Spleen (tissue), 11 donors: ENCODE measurements at regions not wholly inside any gene's neighbourhood (a gene's known extent, or its start where the extent isn't known, plus 50 kb on each side); places are given as distances from the start of the nearest gene placed in this dataset.
"Not testable (repeated sequence)": the region's sequence is repeated elsewhere in the genome, so short reads cannot be mapped to it uniquely, and the experiment has no call there.

Experiments used
- DNase-seq: peaks from one replicate; pipeline ENCODE4 v3.0.0-alpha.2; 2020
- H3K27ac ChIP-seq, 8 donors: fragments of 200-600 bp; sonication (generic) in 7 of 8; 1 replicate in 4 of 8; 2 replicates in 4 of 8; pipeline versions ENCODE4 v1.5.0 to v1.8.0; 2016 to 2021; ENCODE audit warnings: inconsistent platforms in 4 of 8, mild to moderate bottlenecking in 4 of 8, moderate library complexity in 1 of 8
- H3K27me3 ChIP-seq, 7 donors: fragments of 200-600 bp; sonication (generic) in 6 of 7; replicated peaks in 1 of 7; 1 replicate in 4 of 7; 2 replicates in 3 of 7; pipeline versions ENCODE4 v1.5.0 to v1.8.0; 2016 to 2021; ENCODE audit warnings: inconsistent platforms in 3 of 7, mild to moderate bottlenecking in 1 of 7
- H3K36me3 ChIP-seq, 6 donors: fragments of 200-600 bp; sonication (generic) in 5 of 6; 1 replicate in 4 of 6; 2 replicates in 2 of 6; pipeline versions ENCODE4 v1.5.0 to v1.8.0; 2016 to 2021; ENCODE audit warnings: inconsistent platforms in 2 of 6
- H3K4me1 ChIP-seq, 6 donors: fragments of 200-600 bp; sonication (generic) in 5 of 6; 1 replicate in 3 of 6; 2 replicates in 3 of 6; pipeline versions ENCODE4 v1.5.0 to v1.8.0; 2016 to 2021; ENCODE audit warnings: inconsistent platforms in 3 of 6
- H3K4me3 ChIP-seq, 8 donors: fragments of 200-600 bp; sonication (generic) in 7 of 8; 1 replicate in 4 of 8; 2 replicates in 4 of 8; pipeline versions ENCODE4 v1.5.0 to v1.8.0; 2016 to 2021; ENCODE audit warnings: inconsistent platforms in 4 of 8, mild to moderate bottlenecking in 4 of 8, moderate library complexity in 2 of 8
- H3K9me3 ChIP-seq, 8 donors: fragments of 200-600 bp; sonication (generic) in 7 of 8; 1 replicate in 4 of 8; 2 replicates in 4 of 8; pipeline versions ENCODE4 v1.5.0 to v1.8.0; 2016 to 2021; ENCODE audit warnings: inconsistent platforms in 4 of 8
- CTCF ChIP-seq, 11 experiments: fragments of 200-600 bp in 7 of 11; fragments of 450-650 bp in 4 of 11; sonication (generic) in 4 of 11; IDR thresholded peaks in 8 of 11; conservative IDR thresholded peaks in 3 of 11; 1 replicate in 7 of 11; 2 replicates in 4 of 11; pipeline versions ENCODE4 v1.4.0 to v1.8.0; 2016 to 2021; ENCODE audit warnings: antibody characterized with exemption in 11 of 11, inconsistent platforms in 4 of 11, mild to moderate bottlenecking in 1 of 11
- POLR2A ChIP-seq, 3 donors: fragments of 450-650 bp; IDR thresholded peaks; one replicate each; pipeline ENCODE4 v1.5.1; 2017; ENCODE audit warnings: antibody characterized with exemption in 3 of 3, mild to moderate bottlenecking in 1 of 3
- POLR2AphosphoS5 ChIP-seq, 3 donors: sonication (generic); formaldehyde crosslinking; IDR thresholded peaks; one replicate each; pipeline ENCODE4 v1.5.1; 2017; ENCODE audit warnings: antibody characterized with exemption in 3 of 3
- WGBS, 5 donors: extraction: QIAGEN DNeasy Blood & Tissue Kit in 3 of 5; methylation state at CpG; one replicate each; pipeline versions ENCODE4 v1.1.5 to v1.1.7; 2013 to 2018; 5-methylcytosine and 5-hydroxymethylcytosine counted together
- intact Hi-C: fragments of 100-400 bp; cut with DNase I; formaldehyde crosslinking; loops from one replicate; pipeline ENCODE4 v1.15.0; 2023; ENCODE audit warnings: low total_unique reads
- donor health status: healthy with polysubstance abuse.
- donor health status: DM: no; HTN: no; CAD: no; lungs with moderate emphysema.
- donor health status: DM: no; HTN: no; CAD: no.
- donor health status: Bipolar disorder and iron deficiency.
- donor health status: healthy.
- donor health status: DM: no; HTN: no; CAD: no.
- donor health status: DM: yes; HTN: yes; CAD: no.

- no peak for DNase-seq
- H3K36me3 ChIP-seq = no peaks in the 10 kb centered on the region
- H3K4me3 ChIP-seq = no peak overlapping the region
- H3K9me3 ChIP-seq = peaks cover 0 to 32% (median 25%) of the 10 kb centered on the region in 8 donors
- 69 to 87% (median 78%) methylated on average over 5 of the region's 5 CpGs for whole genome bisulfite sequencing, 5 donors
- no peak overlapping the region for H3K27ac ChIP-seq
- TF ChIP-seq POLR2AphosphoS5 (IDR thresholded peaks at IDR 0.05) (no peak), CTCF (IDR thresholded peaks at IDR 0.05 in 8 of 11, conservative IDR thresholded peaks at IDR 0.05 in 3 of 11) (no peak), POLR2A (IDR thresholded peaks at IDR 0.05) (no peak)
- H3K27me3 ChIP-seq = peaks cover 0 to 3% (median 0%) of the 10 kb centered on the region in 7 donors
- intact Hi-C loops = no loop called here
- no peaks in the 10 kb centered on the region for H3K4me1 ChIP-seq
Observed at GRCh38 chr2:118747066-118747465, 100.4 kb downstream of the EN1 start.

- DNase-seq, H3K36me3 ChIP-seq, intact Hi-C loops: not testable (repeated sequence)
Observed at GRCh38 chr2:118744682-118745181, 102.7 kb downstream of the EN1 start.

GRCh38 chr2:118738524-118739308 is 108.7 kb downstream of the EN1 start:
- intact Hi-C loops = no loop called here
- WGBS, 5 donors = 71 to 78% (median 76%) methylated on average over 7 of the region's 7 CpGs
- H3K27ac ChIP-seq = no peak overlapping the region
- H3K36me3 ChIP-seq = no peaks in the 10 kb centered on the region
- no peak overlapping the region for H3K4me3 ChIP-seq
- TF ChIP-seq POLR2AphosphoS5 (IDR thresholded peaks at IDR 0.05) = no peak
- no peak for TF ChIP-seq CTCF (IDR thresholded peaks at IDR 0.05 in 8 of 11, conservative IDR thresholded peaks at IDR 0.05 in 3 of 11)
- no peak for TF ChIP-seq POLR2A (IDR thresholded peaks at IDR 0.05)
- H3K9me3 ChIP-seq = peaks cover 0 to 7% (median 5%) of the 10 kb centered on the region in 8 donors
- H3K27me3 ChIP-seq = peaks cover 0 to 24% (median 0%) of the 10 kb centered on the region in 7 donors
- no peaks in the 10 kb centered on the region for H3K4me1 ChIP-seq
- no peak for DNase-seq

More at GRCh38 chr2:118744682-118745181, 102.7 kb downstream of the EN1 start:
- Histone ChIP-seq H3K27me3 (peaks cover 0 to 17% (median 0%) of the 10 kb centered on the region in 7 donors), H3K9me3 (peaks cover 0 to 32% (median 25%) of the 10 kb centered on the region in 8 donors)
- not testable (repeated sequence) for H3K27ac ChIP-seq, H3K4me3 ChIP-seq, H3K4me1 ChIP-seq
- whole genome bisulfite sequencing, 5 donors = 72 to 86% (median 79%) methylated on average over 3 of the region's 3 CpGs

GRCh38 chr2:118738106-118738505 is 109.3 kb downstream of the EN1 start:
- WGBS, 5 donors = 64 to 80% (median 72%) methylated on average over 3 of the region's 3 CpGs
- Histone ChIP-seq H3K4me3 (no peak overlapping the region), H3K27me3 (peaks cover 0 to 24% (median 0%) of the 10 kb centered on the region in 7 donors), H3K4me1 (no peaks in the 10 kb centered on the region), H3K36me3 (no peaks in the 10 kb centered on the region), H3K27ac (no peak overlapping the region), H3K9me3 (peaks cover 0 to under 1% (median under 1%) of the 10 kb centered on the region in 8 donors)
- intact Hi-C loops = no loop called here
- no peak for DNase-seq
- TF ChIP-seq CTCF (IDR thresholded peaks at IDR 0.05 in 8 of 11, conservative IDR thresholded peaks at IDR 0.05 in 3 of 11) (no peak), POLR2A (IDR thresholded peaks at IDR 0.05) (no peak), POLR2AphosphoS5 (IDR thresholded peaks at IDR 0.05) (no peak)
